Activated T-helper 1 cell treated with anti-CD3 and anti-CD28 coated beads, Interleukin-12 subunit alpha, Interleukin-12 subunit beta, Interleukin-2, Interleukin-4 antibody, amounts not matched to agents 30 ng/mL and 10 ng/mL and 1 ng/mL, durations not matched to agents 14 hours and 24 hours and 36 hours (primary cell): ENCODE measurements at regions not wholly inside any gene's neighbourhood (a gene's known extent, or its start where the extent isn't known, plus 50 kb on each side); places are given as distances from the start of the nearest gene placed in this dataset.

Source experiments
- DNase-seq: peaks from one replicate; pipeline ENCODE4 v3.0.0; 2021; ENCODE audit warnings: low spot score
- H3K27ac Mint-ChIP-seq: one replicate; pipeline ENCODE4 v1.8.0; 2021; ENCODE audit warnings: mild to moderate bottlenecking, mixed read lengths
- H3K27me3 Mint-ChIP-seq: one replicate; pipeline ENCODE4 v1.8.0; 2022; ENCODE audit warnings: mild to moderate bottlenecking, moderate library complexity, mixed read lengths; ENCODE audit not compliant: insufficient read depth
- H3K36me3 Mint-ChIP-seq: one replicate; pipeline ENCODE4 v1.8.0; 2021; ENCODE audit warnings: low read depth, mixed read lengths
- H3K4me1 Mint-ChIP-seq: one replicate; pipeline ENCODE4 v1.8.0; 2021; ENCODE audit warnings: low read depth, mixed read lengths
- H3K4me3 Mint-ChIP-seq: one replicate; pipeline ENCODE4 v1.8.0; 2021; ENCODE audit warnings: mild to moderate bottlenecking, moderate library complexity, mixed read lengths
- H3K9me3 Mint-ChIP-seq: one replicate; pipeline ENCODE4 v1.8.0; 2021; ENCODE audit warnings: mixed read lengths
- intact Hi-C: fragments of 100-400 bp; cut with micrococcal nuclease; formaldehyde crosslinking; loops from one replicate; pipeline ENCODE4 v1.15.1; 2024

- H3K4me1 Mint-ChIP-seq = no peaks in the 10 kb centered on the region
- H3K36me3 Mint-ChIP-seq = no peaks in the 10 kb centered on the region
- no peak overlapping the region for H3K4me3 Mint-ChIP-seq
- no peak for DNase-seq
- H3K27ac Mint-ChIP-seq = no peak overlapping the region
- no peaks in the 10 kb centered on the region for H3K27me3 Mint-ChIP-seq
- no peaks in the 10 kb centered on the region for H3K9me3 Mint-ChIP-seq
- intact Hi-C loops = no loop called here
Observed at GRCh38 chr5:72658161-72658560, 151.0 kb upstream of the ZNF366 start.

- Mint-ChIP-seq H3K4me1 (no peaks in the 10 kb centered on the region), H3K4me3 (no peak overlapping the region), H3K9me3 (no peaks in the 10 kb centered on the region), H3K36me3 (no peaks in the 10 kb centered on the region), H3K27ac (no peak overlapping the region), H3K27me3 (no peaks in the 10 kb centered on the region)
- DNase-seq = no peak
- intact Hi-C loops = no loop called here
Observed at GRCh38 chr5:72656756-72657513, 149.7 kb upstream of the ZNF366 start.

DNA sequence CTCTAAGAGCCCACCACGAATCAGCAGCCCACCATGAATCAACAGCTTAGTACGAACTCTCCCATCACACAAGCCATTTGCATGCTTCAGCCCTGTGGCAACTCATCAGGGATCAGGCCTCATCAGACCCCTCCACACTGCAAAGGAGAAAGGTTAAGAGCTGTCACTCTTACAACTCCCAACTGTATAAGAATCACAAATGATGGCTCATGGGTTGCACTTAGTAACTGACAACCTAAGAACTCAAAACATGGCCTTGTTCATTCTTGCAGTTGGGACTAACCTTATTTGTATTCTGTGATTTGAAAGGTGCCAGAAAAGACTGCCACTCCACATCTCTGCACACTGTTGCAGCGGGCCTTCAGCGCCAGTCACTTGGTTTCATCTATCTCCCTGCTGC lies 149.1 kb upstream of the ZNF366 start:
- Mint-ChIP-seq H3K4me3 (no peak overlapping the region), H3K4me1 (no peaks in the 10 kb centered on the region)

DNA sequence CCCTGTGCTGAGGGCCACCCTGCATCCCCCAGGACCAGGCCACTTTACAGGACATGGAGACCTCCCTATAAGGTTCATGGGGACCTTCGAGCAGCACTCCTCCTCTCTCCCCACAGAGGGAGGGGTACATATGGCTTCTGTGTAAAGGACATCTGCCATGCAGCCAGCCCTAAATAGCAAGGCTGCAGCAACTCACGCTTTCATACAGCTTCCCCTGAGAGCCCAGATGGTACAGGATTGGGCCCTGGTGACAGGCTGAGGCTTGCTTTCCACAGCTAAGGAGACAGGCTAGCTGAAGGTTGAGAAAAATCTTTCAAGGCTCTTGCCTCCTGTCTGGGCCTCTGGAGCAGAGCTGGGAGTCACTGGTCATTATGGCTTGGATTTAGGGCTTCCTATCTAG lies 147.0 kb upstream of the ZNF366 start:
- intact Hi-C loops = no loop called here
- Mint-ChIP-seq H3K27ac (no peak overlapping the region), H3K9me3 (no peaks in the 10 kb centered on the region), H3K27me3 (no peaks in the 10 kb centered on the region), H3K4me1 (no peaks in the 10 kb centered on the region), H3K4me3 (no peak overlapping the region), H3K36me3 (no peaks in the 10 kb centered on the region)
- DNase-seq = no peak

More for the DNA sequence above, 149.1 kb upstream of the ZNF366 start:
- DNase-seq = no peak
- Mint-ChIP-seq H3K27me3 (no peaks in the 10 kb centered on the region), H3K27ac (no peak overlapping the region), H3K36me3 (no peaks in the 10 kb centered on the region), H3K9me3 (no peaks in the 10 kb centered on the region)
- intact Hi-C loops = no loop called here

- intact Hi-C loops = no loop called here
- no peak for DNase-seq
- Mint-ChIP-seq H3K27ac (no peak overlapping the region), H3K4me1 (no peaks in the 10 kb centered on the region), H3K9me3 (no peaks in the 10 kb centered on the region), H3K4me3 (no peak overlapping the region), H3K36me3 (no peaks in the 10 kb centered on the region), H3K27me3 (no peaks in the 10 kb centered on the region)
Observed at GRCh38 chr5:72653586-72653985, 146.4 kb upstream of the ZNF366 start.

- Mint-ChIP-seq H3K27me3 (no peaks in the 10 kb centered on the region), H3K4me3 (no peak overlapping the region), H3K4me1 (no peaks in the 10 kb centered on the region), H3K27ac (no peak overlapping the region), H3K36me3 (no peaks in the 10 kb centered on the region), H3K9me3 (no peaks in the 10 kb centered on the region)
- no peak for DNase-seq
- intact Hi-C loops = no loop called here
Observed at GRCh38 chr5:72651779-72652178, 144.6 kb upstream of the ZNF366 start.

DNA sequence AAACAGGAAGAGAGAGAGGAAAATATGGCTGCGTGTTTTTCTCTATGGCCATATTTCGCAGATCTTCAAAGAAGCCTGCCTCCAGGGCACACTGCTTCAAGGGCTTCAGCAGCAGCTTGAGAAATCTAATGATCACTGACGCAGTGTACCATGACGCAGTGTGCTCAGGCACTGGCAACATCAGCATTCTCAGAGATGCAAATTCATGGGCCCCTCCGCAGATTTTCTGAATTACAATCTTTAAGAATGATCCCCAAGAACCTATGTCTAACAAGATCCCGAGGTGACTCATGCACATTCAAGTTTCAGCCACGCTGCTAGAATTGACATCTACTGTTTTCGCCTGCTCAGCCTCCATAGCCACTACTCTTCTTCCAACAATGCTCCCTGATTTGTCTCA lies 143.9 kb upstream of the ZNF366 start:
- no peak for DNase-seq
- Mint-ChIP-seq H3K36me3 (no peaks in the 10 kb centered on the region), H3K4me1 (no peaks in the 10 kb centered on the region), H3K27ac (no peak overlapping the region), H3K27me3 (no peaks in the 10 kb centered on the region), H3K4me3 (no peak overlapping the region), H3K9me3 (no peaks in the 10 kb centered on the region)
- intact Hi-C loops = no loop called here

GRCh38 chr5:72649449-72649848 lies 142.2 kb upstream of the ZNF366 start:
- Mint-ChIP-seq H3K27me3 (no peaks in the 10 kb centered on the region), H3K9me3 (no peaks in the 10 kb centered on the region), H3K4me3 (no peak overlapping the region), H3K4me1 (no peaks in the 10 kb centered on the region), H3K36me3 (no peaks in the 10 kb centered on the region), H3K27ac (no peak overlapping the region)
- intact Hi-C loops = no loop called here
- DNase-seq = no peak

DNA sequence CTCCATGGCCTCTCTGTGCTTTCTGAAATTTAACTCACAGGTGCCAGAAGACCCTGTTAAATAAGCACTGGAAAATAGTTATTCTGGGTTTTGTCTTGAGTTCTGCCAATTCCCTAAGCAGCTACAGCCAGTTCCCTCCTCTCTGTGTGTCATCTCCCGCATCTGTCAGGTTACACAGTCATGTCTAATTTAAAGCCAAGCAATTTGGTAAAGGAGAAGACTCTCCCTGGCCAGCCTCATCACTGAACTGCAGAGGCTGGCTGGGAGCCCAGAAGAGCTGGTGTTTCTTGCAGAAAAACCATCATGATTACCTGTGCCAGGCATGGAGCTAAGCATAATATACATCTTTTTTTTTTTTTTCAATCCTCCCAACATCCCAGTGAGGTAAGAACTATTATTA lies 141.3 kb upstream of the ZNF366 start:
- Mint-ChIP-seq H3K27ac (no peak overlapping the region), H3K27me3 (no peaks in the 10 kb centered on the region), H3K36me3 (no peaks in the 10 kb centered on the region), H3K9me3 (no peaks in the 10 kb centered on the region), H3K4me3 (no peak overlapping the region), H3K4me1 (no peaks in the 10 kb centered on the region)
- DNase-seq = no peak
- intact Hi-C loops = no loop called here

- Mint-ChIP-seq H3K4me3 (no peak overlapping the region), H3K27ac (no peak overlapping the region), H3K36me3 (no peaks in the 10 kb centered on the region), H3K4me1 (no peaks in the 10 kb centered on the region), H3K27me3 (no peaks in the 10 kb centered on the region), H3K9me3 (no peaks in the 10 kb centered on the region)
- intact Hi-C loops = no loop called here
- no peak for DNase-seq
Observed at GRCh38 chr5:72647806-72648205, 140.6 kb upstream of the ZNF366 start.

DNA sequence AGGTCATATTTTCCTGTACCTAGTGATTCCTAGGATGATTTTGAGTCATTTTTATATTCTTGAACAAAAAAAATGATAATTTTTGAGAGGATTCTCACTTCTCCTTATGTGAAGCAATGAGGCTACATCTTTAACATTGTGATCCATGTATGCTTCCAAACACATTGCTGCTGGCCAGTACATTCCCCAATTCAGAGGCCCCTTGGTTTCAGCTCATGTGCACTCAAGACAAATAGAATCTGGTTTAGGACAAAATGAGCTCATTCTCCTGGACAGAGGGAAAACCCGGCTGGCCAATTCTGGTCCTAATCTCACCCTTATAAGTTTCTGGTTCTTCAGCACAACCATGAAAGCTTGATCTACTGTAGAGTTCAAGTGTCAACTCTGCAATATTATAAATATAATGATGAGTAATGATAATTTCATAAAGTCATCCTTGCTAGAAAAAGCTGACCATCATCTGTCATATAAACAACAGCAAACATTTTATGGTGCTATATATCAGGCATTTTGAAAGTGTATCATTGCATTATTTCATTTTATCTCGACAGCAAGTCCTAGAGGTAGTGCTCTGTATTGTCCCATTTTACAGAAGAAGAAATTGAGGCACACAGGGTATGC lies 139.1 kb upstream of the ZNF366 start:
- Mint-ChIP-seq H3K27ac (no peak overlapping the region), H3K27me3 (no peaks in the 10 kb centered on the region), H3K4me3 (no peak overlapping the region), H3K9me3 (no peaks in the 10 kb centered on the region), H3K36me3 (no peaks in the 10 kb centered on the region), H3K4me1 (no peaks in the 10 kb centered on the region)
- intact Hi-C loops = no loop called here
- no peak for DNase-seq

DNA sequence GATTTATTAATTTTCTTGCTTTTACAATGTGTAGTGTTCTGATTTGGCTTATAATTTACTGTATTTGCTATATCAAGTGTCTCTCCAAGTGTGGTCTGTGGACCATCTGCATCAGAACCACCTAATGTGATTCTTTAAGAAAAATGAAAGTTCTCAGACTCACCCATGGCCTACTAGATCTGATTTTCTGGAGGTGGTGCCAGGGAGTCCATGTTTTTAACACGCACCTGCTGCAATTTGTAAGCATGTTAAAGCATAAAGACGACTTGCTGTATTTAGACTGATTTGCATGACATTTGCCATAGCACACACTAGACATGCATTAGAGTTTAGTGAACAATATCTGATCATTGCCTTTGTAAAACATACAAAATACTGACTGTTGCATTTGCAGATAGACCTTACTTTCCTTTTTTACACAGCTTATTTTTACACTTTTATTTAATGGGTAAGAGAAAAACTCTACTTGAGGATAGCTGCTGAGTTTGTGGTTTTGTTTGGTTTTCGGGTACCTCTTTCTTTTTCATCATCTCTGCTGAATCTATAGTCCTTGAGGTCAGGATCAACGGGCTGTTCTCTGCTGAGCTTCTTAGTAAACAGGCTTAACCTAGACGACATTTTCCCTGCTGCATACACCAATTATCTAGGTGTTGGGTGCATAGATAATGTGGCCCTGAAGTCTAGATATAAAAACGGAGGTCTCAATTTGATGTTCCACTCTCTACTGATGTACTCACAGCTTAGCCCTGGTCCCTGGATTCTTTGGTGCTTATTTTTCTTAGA lies 138.0 kb upstream of the ZNF366 start:
- no peak overlapping the region for H3K4me3 Mint-ChIP-seq
- no peaks in the 10 kb centered on the region for H3K36me3 Mint-ChIP-seq
- intact Hi-C loops = no loop called here
- no peaks in the 10 kb centered on the region for H3K4me1 Mint-ChIP-seq
- H3K27ac Mint-ChIP-seq = no peak overlapping the region
- DNase-seq = no peak
- no peaks in the 10 kb centered on the region for H3K27me3 Mint-ChIP-seq
- no peaks in the 10 kb centered on the region for H3K9me3 Mint-ChIP-seq

DNA sequence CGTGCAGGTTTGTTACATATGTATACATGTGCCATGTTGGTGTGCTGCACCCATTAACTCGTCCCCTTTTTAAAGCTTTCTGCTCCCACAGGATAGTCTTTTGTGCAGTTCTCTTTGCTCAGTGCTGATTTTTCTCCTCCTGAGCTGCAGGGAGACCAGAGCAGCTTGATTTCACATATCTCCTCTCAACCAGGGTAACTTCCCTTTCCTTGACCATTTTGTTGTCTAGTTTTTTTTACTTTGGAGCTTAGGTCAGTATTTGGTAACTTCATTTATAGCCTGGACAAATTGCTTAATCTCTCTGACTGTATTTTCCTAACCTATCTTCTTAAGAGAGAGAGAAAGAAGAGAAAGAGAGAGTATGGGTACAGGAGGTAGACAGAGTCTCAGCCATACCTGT lies 137.1 kb upstream of the ZNF366 start:
- Mint-ChIP-seq H3K4me3 (no peak overlapping the region), H3K27me3 (no peaks in the 10 kb centered on the region), H3K9me3 (no peaks in the 10 kb centered on the region), H3K27ac (no peak overlapping the region), H3K4me1 (no peaks in the 10 kb centered on the region), H3K36me3 (no peaks in the 10 kb centered on the region)
- DNase-seq = no peak
- intact Hi-C loops = no loop called here
